GM19099 (cell line): ENCODE measurements at regions not wholly inside any gene's neighbourhood (a gene's known extent, or its start where the extent isn't known, plus 50 kb on each side); places are given as distances from the start of the nearest gene placed in this dataset.

Experiments
- POLR2A ChIP-seq: IDR thresholded peaks from 3 replicates; pipeline ENCODE4 v1.6.1; 2011; ENCODE audit warnings: low read depth; ENCODE audit not compliant: insufficient read length; ENCODE audit errors: extremely low read depth

- no peak for TF ChIP-seq POLR2A
These were observed 473.0 kb upstream of the KLF6 start for GRCh38 chr10:4257939-4258465.

GRCh38 chr10:4256971-4257370, 472.0 kb upstream of the KLF6 start:
- TF ChIP-seq POLR2A = no peak

GRCh38 chr10:4255751-4256150, 470.7 kb upstream of the KLF6 start:
- TF ChIP-seq POLR2A = no peak

GRCh38 chr10:4254101-4254994, 469.3 kb upstream of the KLF6 start:
- TF ChIP-seq POLR2A = no peak

- TF ChIP-seq POLR2A = no peak
These were observed 467.7 kb upstream of the KLF6 start for GRCh38 chr10:4252701-4253100.

GRCh38 chr10:4250587-4250887, 465.5 kb upstream of the KLF6 start:
- TF ChIP-seq POLR2A = no peak

GRCh38 chr10:4249841-4250586, 465.0 kb upstream of the KLF6 start:
- no peak for TF ChIP-seq POLR2A

- TF ChIP-seq POLR2A = no peak
These were observed 462.4 kb upstream of the KLF6 start for GRCh38 chr10:4247379-4247778.

GRCh38 chr10:4246881-4247358, 461.9 kb upstream of the KLF6 start:
- TF ChIP-seq POLR2A = no peak

- TF ChIP-seq POLR2A = no peak
These were observed 458.6 kb upstream of the KLF6 start for GRCh38 chr10:4243651-4244050.

GRCh38 chr10:4243169-4243568, 458.2 kb upstream of the KLF6 start:
- no peak for TF ChIP-seq POLR2A

- TF ChIP-seq POLR2A = no peak
These were observed 457.6 kb upstream of the KLF6 start for GRCh38 chr10:4242561-4243035.

- no peak for TF ChIP-seq POLR2A
These were observed 456.8 kb upstream of the KLF6 start for GRCh38 chr10:4241724-4242345.

GRCh38 chr10:4240608-4241197, 455.7 kb upstream of the KLF6 start:
- TF ChIP-seq POLR2A = no peak

- no peak for TF ChIP-seq POLR2A
These were observed 454.2 kb upstream of the KLF6 start for GRCh38 chr10:4239186-4239585.
